Hematopoietic multipotent progenitor cell (in vitro differentiated cells): ENCODE measurements at regions not wholly inside any gene's neighbourhood (a gene's known extent, or its start where the extent isn't known, plus 50 kb on each side); places are given as distances from the start of the nearest gene placed in this dataset.
A peak's percentile ranks its signal among the peaks of the same experiment; 100 is the strongest.

ENCODE experiments used
- DNase-seq, 3 donors: peaks; one replicate each; pipeline ENCODE4 v3.0.0-alpha.2; 2011 to 2015; ENCODE audit warnings: low read depth in 2 of 3, low spot score in 2 of 3

- no peak for DNase-seq
These were observed 54.2 kb downstream of the S1PR1 start for GRCh38 chr1:101290922-101291561.

GRCh38 chr1:101291562-101292380, 55.0 kb downstream of the S1PR1 start:
- DNase-seq: peak in 2 of 3 donors; percentile 60 to 79

GRCh38 chr1:101293461-101294051, 56.7 kb downstream of the S1PR1 start:
- DNase-seq: peak in 2 of 3 donors; percentile 56 to 68

GRCh38 chr1:101295209-101295608, 58.4 kb downstream of the S1PR1 start:
- no peak for DNase-seq

GRCh38 chr1:101298663-101299062, 61.8 kb downstream of the S1PR1 start:
- peak in 2 of 3 donors; percentile 80 to 93 for DNase-seq

- DNase-seq: no peak
These were observed 62.3 kb downstream of the S1PR1 start for GRCh38 chr1:101299141-101299540.

- no peak for DNase-seq
These were observed 62.9 kb downstream of the S1PR1 start for GRCh38 chr1:101299710-101300109.

- no peak for DNase-seq
These were observed 64.1 kb downstream of the S1PR1 start for GRCh38 chr1:101300916-101301315.

GRCh38 chr1:101301446-101302057, 64.7 kb downstream of the S1PR1 start:
- DNase-seq: no peak

- no peak for DNase-seq
These were observed 66.2 kb downstream of the S1PR1 start for GRCh38 chr1:101302831-101303511.

GRCh38 chr1:101307985-101308689, 71.3 kb downstream of the S1PR1 start:
- DNase-seq: no peak

GRCh38 chr1:101308935-101309333, 72.1 kb downstream of the S1PR1 start:
- DNase-seq: no peak

GRCh38 chr1:101309334-101310311, 72.8 kb downstream of the S1PR1 start:
- peak; percentile 71 to 88 (median 78) for DNase-seq

- peak in 1 of 3 donors; percentile 32 for DNase-seq
These were observed 73.7 kb downstream of the S1PR1 start for GRCh38 chr1:101310506-101310905.

- DNase-seq: peak in 1 of 3 donors; percentile 40
These were observed 74.5 kb downstream of the S1PR1 start for GRCh38 chr1:101311146-101311920.

GRCh38 chr1:101312147-101312546, 75.3 kb downstream of the S1PR1 start:
- DNase-seq: no peak

- DNase-seq: no peak
These were observed 76.5 kb downstream of the S1PR1 start for GRCh38 chr1:101313356-101313755.

GRCh38 chr1:101314244-101314643, 77.4 kb downstream of the S1PR1 start:
- no peak for DNase-seq
